GM19025 (cell line): ENCODE measurements at regions not wholly inside any gene's neighbourhood (a gene's known extent, or its start where the extent isn't known, plus 50 kb on each side); places are given as distances from the start of the nearest gene placed in this dataset.
"Not testable (repeated sequence)": the region's sequence is repeated elsewhere in the genome, so short reads cannot be mapped to it uniquely, and the experiment has no call there.

ENCODE experiments used
- ATAC-seq: cut with Tn5 transposase; IDR thresholded peaks from one replicate; pipeline ENCODE4 v1.9.1; 2021; ENCODE audit warnings: mild to moderate bottlenecking, low read depth, moderate library complexity; ENCODE audit not compliant: unreplicated experiment

DNA sequence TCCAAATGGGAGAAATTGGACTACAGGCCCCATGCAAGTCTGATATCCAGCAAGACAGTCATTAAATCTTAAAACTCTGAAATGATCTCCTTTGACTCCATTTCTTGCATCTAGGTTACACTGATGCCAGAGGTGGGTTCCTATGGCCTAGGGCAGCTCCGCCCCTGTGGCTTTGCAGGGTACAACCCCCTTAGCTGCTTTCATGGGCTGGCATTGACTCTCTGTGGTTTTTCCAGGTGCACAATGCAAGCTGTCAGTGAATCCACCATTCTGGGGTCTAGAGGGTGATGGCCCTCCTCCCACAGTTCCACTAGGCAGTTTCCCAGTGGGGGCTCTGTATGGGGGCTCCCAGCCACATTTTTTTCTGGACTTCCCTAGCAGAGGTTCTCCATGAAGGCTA lies 228.5 kb upstream of the ADAMTS3 start:
- no peak for ATAC-seq

DNA sequence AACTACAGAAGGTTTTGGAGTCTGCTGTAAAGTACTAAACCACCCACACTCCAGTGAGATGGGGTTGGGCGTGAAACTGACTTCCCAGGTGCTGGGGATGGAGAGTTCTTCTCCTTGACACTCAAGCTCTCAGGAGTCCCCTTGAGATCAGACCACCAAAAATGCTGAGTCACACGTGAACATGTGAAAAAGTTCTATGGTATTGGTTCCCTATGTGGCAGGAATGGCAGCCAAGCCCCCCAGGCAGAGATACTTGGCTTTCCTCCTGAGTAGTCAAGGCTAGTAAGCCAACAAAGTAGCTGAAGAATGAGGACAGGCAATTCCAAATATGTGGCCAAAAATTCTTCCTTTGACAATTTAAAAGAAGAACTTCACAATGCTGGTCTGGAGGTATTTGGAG lies 222.0 kb upstream of the ADAMTS3 start:
- ATAC-seq = no peak

DNA sequence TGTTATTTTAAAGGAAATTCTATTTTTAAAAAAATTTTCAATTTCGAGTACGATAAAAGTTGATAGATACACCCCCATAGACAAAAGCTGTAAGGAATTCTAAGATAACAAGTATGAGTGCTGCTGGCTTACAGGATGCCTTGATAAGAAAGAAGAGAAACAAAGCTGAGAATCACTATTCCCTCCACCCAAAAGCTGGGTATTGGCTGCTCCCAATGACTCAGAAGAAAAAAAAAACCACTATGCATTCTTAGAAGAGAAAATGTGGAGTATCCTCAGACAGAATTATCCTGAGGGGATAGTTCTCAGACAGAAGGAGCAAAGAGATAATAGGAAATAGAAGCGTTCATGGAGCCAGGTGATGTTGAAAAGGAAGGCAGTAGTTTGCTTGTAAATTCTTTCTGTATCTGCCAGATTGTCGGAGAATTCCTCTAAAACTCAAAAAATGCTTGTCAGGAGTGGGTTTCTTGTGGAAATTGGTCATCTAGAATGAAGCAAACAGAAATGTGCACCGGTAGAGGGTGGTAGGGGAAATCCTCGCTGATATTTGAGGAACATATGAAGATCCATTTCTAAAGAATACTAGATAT lies 217.5 kb upstream of the ADAMTS3 start:
- no peak for ATAC-seq

DNA sequence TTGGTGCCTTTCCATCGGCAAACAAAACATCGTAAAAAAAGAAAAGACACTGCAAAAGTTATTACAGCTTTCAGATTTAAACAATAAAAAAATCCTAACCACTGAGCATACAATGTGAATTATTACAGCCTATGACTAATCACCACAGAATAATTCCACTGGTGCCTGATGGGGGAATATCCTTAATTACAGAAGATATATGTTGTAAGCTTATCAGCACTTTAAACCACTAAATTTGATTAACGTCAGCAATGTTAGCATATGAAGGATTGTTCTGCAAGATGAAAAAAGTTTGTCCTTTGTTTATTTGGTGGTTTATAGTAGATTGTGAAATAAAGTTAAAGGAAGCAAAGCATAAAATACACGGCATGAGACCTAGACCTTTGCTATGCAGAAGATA lies 210.2 kb upstream of the ADAMTS3 start:
- no peak for ATAC-seq

DNA sequence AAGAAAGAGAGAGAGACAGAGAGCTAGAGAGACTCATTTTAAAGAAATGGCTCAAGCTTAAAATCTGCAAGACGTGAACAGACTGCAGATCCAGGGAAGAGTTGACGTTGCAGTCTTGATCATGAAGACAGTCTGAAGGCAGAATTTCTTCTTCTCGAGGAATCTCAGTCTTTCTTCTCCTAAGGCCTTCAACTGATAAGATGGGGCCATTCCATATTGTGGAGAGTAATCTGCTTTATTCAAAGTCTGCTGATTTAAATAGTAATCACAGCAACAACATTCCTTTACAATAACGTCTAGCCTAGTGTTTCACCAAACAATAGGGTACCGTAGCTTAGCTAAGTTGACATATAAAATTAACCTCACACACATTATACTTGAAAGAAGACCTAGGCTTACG lies 208.4 kb upstream of the ADAMTS3 start:
- no peak for ATAC-seq

DNA sequence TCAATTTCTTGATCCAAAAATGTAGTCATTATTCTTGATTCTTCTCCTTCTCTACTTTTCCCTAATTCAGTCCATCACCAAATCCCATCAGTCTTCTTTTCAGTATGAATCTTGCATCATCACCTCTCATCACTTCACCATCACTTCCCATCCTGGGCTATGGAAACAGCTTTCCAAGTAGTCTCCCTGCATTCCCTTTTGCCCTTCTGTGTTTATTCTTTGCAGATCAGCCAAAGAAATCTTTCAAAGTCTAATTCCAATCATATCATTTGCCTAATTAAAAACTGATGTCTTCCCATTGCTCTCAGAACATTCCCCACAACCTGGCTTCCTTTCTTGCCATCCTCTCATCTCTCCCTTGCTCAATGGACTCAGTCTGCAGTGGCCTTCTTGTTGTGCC lies 201.7 kb upstream of the ADAMTS3 start:
- no peak for ATAC-seq

DNA sequence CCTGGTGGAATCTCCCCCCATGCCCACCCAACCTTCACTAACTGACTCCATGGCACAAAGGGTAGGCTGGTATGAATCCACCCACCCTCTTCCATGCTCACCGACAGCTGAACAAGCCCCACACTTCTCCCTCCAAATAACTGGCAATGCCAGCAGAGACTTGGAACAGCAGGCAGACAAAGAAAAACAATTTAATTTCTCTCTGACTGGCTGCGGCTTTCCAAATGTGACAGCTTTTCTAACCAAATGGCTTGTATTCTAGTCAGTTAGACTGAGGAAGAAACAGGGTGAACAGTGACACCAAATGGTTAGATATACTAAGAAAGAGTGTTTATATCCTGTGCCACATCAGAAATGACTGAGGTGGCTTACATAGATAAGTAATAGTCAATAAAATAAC lies 199.3 kb upstream of the ADAMTS3 start:
- no peak for ATAC-seq

DNA sequence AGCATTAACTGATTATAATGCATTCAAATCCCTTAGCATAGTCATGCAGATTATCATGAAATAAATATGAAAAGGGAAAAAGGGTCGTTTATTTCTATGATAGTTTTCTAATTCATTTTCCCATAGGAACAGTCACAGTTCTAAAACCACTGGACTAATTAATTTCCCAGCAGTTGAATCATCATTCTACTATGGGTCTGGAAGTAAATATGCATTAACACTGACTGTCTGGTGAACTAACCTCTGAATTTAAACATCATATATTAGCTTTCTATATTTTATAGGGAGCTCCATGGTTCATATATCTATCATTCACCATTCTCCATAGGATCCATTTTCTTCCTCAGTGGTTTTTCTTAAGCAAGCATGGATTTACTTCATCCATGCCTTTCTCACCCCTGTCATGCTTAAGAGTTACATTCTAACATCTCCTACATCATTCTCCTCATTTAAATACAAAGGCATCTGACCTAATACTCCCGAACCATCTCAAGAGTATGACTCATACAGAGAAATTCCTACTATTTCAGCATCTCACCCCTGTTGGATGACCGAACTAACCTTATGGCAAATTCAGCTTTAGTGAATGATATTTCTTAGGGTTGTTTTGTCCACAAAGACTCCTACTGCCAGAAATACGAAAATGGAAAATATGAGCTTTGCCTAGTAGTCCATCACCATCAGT lies 198.7 kb upstream of the ADAMTS3 start:
- ATAC-seq = no peak

DNA sequence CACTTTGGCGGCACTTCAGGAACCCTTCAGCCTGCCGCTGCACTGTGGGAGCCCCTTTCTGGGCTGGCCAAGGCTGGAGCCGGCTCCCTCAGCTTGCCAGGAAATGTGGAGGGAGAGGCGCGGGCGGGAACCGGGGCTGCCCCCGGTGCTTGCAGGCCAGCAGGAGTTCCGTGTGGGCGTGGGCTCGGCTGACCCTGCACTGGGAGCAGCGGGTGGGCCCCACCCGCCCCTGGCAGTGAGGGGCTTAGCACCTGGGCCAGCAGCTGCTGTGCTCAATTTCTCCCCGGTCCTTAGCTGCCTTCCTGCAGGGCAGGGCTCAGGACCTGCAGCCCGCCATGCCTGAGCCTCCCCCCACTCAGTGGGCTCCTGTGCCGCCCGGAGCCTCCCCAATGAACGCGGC lies 196.8 kb upstream of the ADAMTS3 start:
- not testable (repeated sequence) for ATAC-seq

DNA sequence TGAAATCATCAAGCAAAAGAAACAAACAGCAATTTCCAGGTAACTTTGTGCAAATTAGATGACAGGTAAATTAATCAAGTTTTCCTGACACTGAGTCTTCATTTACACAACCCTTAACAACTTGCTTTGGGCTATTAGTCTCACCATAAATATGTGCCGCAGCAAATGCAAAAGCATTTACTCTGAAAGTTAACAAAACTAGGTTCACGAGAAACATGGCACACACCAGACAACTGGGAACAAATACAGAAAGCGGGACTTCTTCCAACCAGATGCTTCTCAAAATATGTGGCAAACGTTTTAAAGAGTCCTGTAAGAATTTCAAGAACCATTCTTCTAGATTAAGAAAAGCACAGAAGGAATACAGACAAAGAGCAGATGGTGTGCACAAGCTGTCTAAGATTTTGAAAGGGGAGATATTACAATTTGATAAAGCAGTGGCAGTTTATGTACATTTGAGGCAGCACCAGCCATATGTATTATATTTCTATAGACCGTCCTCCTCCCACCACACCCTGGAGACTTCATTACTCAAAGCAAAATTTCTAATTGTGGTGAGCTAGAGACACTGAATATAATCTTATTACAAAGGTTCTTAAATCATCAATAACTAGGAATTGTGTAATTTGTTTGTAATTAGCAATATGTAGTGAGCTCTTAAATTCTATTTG lies 192.5 kb upstream of the ADAMTS3 start:
- ATAC-seq = no peak

DNA sequence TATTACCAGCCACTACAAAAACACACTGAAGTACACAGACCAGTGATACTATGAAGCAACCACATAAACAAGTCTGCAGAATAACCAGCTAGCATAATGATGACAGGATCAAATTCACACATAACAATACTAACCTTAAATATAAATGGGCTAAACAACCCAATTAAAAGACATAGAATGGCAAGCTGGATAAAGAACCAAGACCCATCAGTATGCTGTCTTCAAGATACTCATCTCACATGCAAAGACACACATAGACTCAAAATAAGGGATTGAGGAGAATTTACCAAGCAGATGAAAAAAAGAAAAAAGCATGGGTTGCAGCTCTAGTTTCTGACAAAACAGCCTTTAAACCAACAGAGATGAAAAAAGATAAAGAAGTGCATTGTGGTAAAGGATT lies 184.4 kb upstream of the ADAMTS3 start:
- not testable (repeated sequence) for ATAC-seq

DNA sequence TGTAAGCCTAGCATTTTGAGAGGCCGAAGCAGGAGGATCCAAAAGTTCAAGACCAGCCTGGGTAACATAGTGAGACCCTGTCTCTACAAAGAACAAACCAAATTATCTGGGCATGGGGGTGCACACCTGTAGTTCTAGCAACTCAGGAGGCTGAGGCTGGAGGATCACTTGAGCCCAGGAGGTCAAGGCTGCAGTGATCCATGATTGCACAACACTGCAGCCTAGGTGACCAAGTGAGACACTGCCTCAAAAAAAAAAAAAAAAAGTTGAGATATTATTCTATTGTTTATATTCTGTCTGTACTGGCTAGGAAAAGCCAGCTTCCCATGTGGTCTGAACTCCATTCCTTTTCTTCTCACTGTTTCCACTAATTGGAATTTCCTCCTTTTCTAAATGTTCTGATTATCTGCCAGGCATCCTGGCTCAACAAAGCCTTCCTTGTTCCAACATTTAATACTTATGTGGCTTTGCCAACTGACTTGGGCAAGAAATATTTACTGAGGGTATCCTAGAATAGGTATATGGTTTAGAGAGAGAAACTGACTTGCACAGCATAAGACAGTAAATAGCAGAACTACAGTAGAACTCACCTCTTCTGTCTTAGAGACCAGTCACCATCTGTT lies 175.2 kb upstream of the ADAMTS3 start:
- ATAC-seq = no peak

DNA sequence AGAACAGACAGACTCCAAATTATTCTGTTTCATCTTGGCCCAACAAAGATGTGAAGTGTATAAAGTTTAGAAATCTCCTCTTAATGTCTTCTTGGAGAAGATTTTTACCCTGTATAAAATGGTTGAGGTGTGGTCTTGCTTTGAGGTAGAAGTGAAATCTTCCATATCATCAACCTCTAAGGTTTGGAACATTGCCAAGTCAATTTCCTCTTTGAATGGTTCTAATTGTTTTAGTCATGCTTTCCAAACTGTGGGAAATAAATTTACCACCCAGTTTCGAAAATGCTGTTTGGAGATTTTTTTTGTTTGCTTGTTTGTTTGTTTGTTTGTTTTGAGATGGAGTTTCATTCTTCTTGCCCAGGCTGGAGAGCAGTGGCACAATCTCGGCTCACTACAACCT lies 174.1 kb upstream of the ADAMTS3 start:
- no peak for ATAC-seq

DNA sequence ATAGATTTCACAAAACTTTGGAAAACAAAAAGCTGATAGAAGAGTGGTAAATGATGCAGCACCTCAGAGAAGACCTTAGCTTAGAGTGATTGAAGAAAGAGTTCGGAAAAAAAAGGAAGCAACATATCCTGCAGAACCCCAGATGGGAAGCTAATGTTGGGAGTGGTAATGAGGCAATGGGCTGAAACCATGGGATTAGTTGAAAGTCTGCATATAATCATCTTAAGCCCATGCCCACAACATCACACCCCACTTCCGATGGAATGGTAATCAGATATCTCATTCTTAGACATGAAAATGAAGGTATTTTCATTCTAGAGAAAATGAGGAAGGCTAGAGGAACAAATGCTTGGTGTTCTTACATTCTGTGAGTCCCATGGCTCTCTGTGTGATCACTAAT lies 146.3 kb upstream of the ADAMTS3 start:
- no peak for ATAC-seq

DNA sequence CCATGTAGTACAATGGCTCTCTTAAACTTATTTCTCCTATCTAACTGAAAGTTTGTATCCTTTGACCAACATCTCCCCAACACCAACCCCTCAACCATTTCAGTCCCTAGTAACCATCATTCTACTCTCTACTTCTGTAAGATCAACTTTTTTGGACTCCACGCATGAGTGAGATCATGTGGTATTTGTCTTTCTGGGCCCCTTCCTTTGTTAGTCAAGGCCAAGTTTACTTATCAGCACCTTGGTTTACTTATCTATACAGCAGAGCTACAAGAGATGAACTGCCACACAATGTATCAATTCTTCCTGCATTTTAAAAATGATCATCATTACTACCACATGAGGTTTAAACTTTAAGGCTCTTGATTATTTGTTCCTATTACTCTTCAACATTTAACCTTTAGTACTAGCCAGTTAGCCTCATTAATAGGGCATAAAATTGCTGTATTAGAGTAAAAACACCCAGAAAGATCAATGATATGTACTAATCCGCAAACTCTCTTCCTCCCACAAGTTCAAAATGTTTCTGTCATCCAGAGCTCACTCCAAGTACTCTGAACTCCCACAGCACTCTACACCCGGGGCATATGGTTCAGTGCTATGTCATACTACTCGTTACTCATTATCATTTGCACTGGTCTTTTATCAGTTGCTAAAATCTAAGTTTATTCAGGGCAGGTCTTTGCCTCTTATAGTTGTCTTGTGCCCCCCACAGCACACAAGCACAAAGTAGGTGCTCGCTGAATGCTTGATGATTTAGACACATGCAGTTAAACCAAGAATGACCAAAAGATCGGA lies 145.7 kb upstream of the ADAMTS3 start:
- ATAC-seq = no peak

DNA sequence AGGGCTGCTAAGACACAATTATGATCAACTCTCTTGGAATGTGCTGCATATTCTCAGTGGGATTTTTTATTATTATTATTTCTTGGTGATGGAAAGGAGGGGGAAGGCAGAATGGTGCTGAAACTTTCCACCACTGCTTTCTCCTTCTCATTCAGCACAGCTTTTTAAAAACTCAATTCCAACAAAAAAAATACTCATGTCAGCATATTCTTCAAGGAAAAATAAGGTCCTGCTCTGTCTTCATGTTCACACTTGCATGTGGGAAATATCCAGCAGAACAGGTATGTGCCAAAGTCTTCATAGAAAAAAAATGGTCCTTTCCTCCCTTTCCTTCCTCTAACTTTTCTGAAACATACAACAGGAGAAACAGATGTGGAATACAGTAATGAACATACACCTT lies 144.0 kb upstream of the ADAMTS3 start:
- ATAC-seq = no peak

DNA sequence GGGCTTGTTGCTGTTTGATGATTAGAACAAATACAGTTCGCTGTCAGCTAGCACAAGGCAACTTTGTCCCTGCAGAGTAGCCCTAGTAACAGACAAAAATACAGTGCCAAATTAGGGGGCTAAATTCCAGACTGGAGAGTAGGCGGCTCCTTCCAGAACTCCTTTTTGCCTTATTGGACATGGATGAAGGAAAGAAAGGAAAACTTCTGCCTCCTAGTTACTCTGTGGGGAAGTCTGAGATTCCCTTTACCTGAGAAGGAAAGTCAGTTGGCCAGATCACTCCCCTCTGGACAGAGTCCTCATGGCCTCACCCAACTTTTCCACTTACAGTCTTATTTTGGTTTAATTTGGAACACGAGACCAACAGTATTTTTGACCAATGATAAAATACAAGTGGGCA lies 140.5 kb upstream of the ADAMTS3 start:
- ATAC-seq = no peak

DNA sequence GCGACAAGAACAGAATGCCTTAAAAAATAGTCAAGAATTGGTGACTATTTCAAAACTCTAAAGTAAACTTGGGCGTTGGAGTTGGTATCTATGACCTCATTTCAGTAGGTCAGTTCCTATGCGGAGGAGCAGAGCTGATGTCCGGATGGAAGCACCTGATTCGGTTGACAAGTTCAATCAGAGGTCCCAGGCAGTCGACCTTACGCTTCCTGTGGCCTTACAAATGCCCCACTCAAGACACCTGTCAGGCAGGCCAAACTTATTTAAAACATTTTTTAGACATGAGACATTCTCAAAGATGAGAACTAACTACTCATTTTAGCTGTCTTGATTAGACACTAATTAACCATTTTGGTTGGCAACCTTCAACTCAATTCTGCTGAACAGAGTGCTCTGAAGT lies 137.7 kb upstream of the ADAMTS3 start:
- no peak for ATAC-seq

DNA sequence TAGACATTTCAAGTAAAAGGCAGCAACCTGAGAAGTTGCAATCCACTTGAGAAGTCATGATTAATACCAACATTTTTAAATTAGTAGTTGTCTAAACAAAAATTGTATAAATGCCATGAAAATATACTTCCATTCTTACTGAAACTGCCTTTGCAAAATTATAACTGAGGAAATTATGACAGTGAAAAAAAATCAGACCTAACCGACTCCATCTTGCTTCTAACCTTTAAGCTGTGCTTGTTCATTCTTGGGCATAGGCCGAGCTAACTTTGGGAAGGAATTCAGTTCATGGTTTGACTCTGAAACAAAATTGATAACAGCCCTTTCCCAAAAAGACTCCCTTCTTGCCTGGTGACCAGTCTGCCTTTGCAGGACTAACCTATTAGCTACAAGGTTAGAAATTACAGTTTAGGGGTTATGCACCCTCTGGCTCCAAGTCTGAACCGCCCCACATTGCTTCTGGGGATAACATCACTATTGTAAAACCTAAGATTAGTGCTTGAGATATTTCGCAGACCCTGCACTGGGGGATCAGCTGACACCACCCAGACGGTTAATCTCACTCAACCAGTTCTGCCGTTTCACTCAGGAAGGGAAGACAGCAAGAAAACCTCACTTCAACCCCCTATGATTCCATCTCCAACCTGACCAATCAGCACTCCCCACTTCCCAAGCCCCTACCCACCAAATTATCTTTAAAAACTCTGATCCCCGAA lies 136.1 kb upstream of the ADAMTS3 start:
- not testable (repeated sequence) for ATAC-seq

DNA sequence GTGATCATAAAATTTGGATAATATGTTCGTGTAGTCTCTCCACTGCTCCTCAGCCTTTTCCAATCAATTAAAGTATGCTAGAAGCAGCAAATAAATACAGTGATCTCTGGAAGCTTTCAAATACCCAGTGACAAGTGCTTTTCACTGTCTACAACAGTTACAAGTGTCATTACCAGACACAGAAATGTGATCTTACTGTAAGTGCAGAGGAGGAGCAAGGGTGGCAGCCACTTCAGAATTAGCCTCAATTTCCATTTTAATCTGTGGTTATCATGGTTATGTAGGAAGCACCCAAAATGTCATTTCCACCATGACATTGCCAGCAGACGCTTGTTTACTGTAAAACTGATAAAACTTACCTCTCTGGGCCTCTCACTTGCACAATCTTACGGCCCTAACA lies 133.9 kb upstream of the ADAMTS3 start:
- no peak for ATAC-seq
